CD14-positive monocyte (primary cell): ENCODE measurements at regions not wholly inside any gene's neighbourhood (a gene's known extent, or its start where the extent isn't known, plus 50 kb on each side); places are given as distances from the start of the nearest gene placed in this dataset.

Experiments
- DNase-seq, 3 donors: peaks; one replicate each; pipeline ENCODE4 v3.0.0-alpha.2; 2011 to 2022
- H2AFZ ChIP-seq: 2 replicates; pipeline ENCODE4 v1.6.0; 2012; ENCODE audit warnings: mild to moderate bottlenecking, low read depth, low read length, inconsistent platforms; ENCODE audit not compliant: insufficient read depth, poor library complexity, severe bottlenecking
- H3K27ac ChIP-seq, 2 donors: 1 replicate in 1 of 2; 2 replicates in 1 of 2; pipeline ENCODE4 v1.5.1; 2012 to 2013; ENCODE audit warnings: low read length in 2 of 2, control low read depth in 1 of 2, inconsistent platforms in 1 of 2, low read depth in 1 of 2, mild to moderate bottlenecking in 1 of 2
- H3K27me3 ChIP-seq, 2 donors: one replicate each; pipeline versions ENCODE4 v1.6.0 to v1.6.1; 2011 to 2013; ENCODE audit warnings: low read length in 2 of 2; ENCODE audit not compliant: control insufficient read depth in 2 of 2, insufficient read depth in 2 of 2
- H3K36me3 ChIP-seq, 2 donors: replicated peaks in 1 of 2; 1 replicate in 1 of 2; 2 replicates in 1 of 2; pipeline versions ENCODE4 v1.5.1 to v1.6.1; 2012 to 2013; ENCODE audit warnings: low read length in 2 of 2, control low read depth in 1 of 2, inconsistent platforms in 1 of 2, mild to moderate bottlenecking in 1 of 2; ENCODE audit not compliant: insufficient read depth in 2 of 2, control insufficient read depth in 1 of 2
- H3K4me1 ChIP-seq, 2 donors: 1 replicate in 1 of 2; 2 replicates in 1 of 2; pipeline versions ENCODE4 v1.5.1 to v1.6.1; 2012 to 2013; ENCODE audit warnings: low read length in 2 of 2, control low read depth in 1 of 2, inconsistent platforms in 1 of 2, mild to moderate bottlenecking in 1 of 2, moderate library complexity in 1 of 2; ENCODE audit not compliant: insufficient read depth in 2 of 2, control insufficient read depth in 1 of 2
- H3K4me2 ChIP-seq: replicated peaks from 2 replicates; pipeline ENCODE3; 2012; ENCODE audit warnings: low read length, moderate library complexity, mild to moderate bottlenecking; ENCODE audit not compliant: poor library complexity, severe bottlenecking; ENCODE audit errors: extremely low read depth
- H3K4me3 ChIP-seq, 3 experiments: fragments of 200-600 bp in 1 of 3; sonication (generic) in 1 of 3; replicated peaks in 1 of 3; 1 replicate in 2 of 3; 2 replicates in 1 of 3; pipeline ENCODE4 v1.5.1; 2011 to 2013; ENCODE audit warnings: low read length in 3 of 3, mild to moderate bottlenecking in 3 of 3, control low read depth in 2 of 3, low read depth in 2 of 3, inconsistent platforms in 1 of 3, moderate library complexity in 1 of 3
- H3K79me2 ChIP-seq: 2 replicates; pipeline ENCODE4 v1.6.0; 2012; ENCODE audit warnings: mild to moderate bottlenecking, control low read depth, inconsistent platforms, low read length, moderate library complexity; ENCODE audit not compliant: insufficient read depth
- H3K9ac ChIP-seq: 2 replicates; pipeline ENCODE4 v1.6.0; 2017; ENCODE audit warnings: low read length, mild to moderate bottlenecking; ENCODE audit not compliant: insufficient read depth, poor library complexity, severe bottlenecking
- H3K9me3 ChIP-seq, 2 donors: replicated peaks in 1 of 2; 1 replicate in 1 of 2; 2 replicates in 1 of 2; pipeline versions ENCODE4 v1.5.1 to v1.6.1; 2012 to 2013; ENCODE audit warnings: low read length in 2 of 2, control low read depth in 1 of 2; ENCODE audit not compliant: control insufficient read depth in 1 of 2, insufficient read depth in 1 of 2
- H4K20me1 ChIP-seq: 2 replicates; pipeline ENCODE4 v1.6.0; 2012; ENCODE audit warnings: mild to moderate bottlenecking, low read length, control low read depth, moderate library complexity; ENCODE audit not compliant: insufficient read depth
- H3K27ac Mint-ChIP-seq, 7 donors: one replicate each; pipeline ENCODE4 v1.8.0; 2020; ENCODE audit warnings: mild to moderate bottlenecking in 7 of 7, mixed read lengths in 7 of 7, moderate library complexity in 6 of 7, inconsistent platforms in 2 of 7
- H3K27me3 Mint-ChIP-seq, 3 donors: one replicate each; pipeline ENCODE4 v1.8.0; 2021 to 2022; ENCODE audit warnings: low read depth in 3 of 3, mild to moderate bottlenecking in 3 of 3, mixed read lengths in 3 of 3, moderate library complexity in 3 of 3, inconsistent platforms in 1 of 3
- H3K36me3 Mint-ChIP-seq, 2 donors: one replicate each; pipeline ENCODE4 v1.8.0; 2020; ENCODE audit warnings: mixed read lengths in 2 of 2, inconsistent platforms in 1 of 2, mild to moderate bottlenecking in 1 of 2
- H3K4me1 Mint-ChIP-seq: one replicate; pipeline ENCODE4 v1.8.0; 2020; ENCODE audit warnings: mild to moderate bottlenecking, mixed read lengths
- H3K4me3 Mint-ChIP-seq, 2 donors: one replicate each; pipeline ENCODE4 v1.8.0; 2020; ENCODE audit warnings: mild to moderate bottlenecking in 2 of 2, mixed read lengths in 2 of 2, moderate library complexity in 1 of 2
- H3K9me3 Mint-ChIP-seq, 7 donors: one replicate each; pipeline ENCODE4 v1.8.0; 2020 to 2022; ENCODE audit warnings: mixed read lengths in 7 of 7, mild to moderate bottlenecking in 6 of 7, moderate library complexity in 6 of 7, inconsistent platforms in 2 of 7
- CTCF ChIP-seq: fragments of 200-600 bp; IDR thresholded peaks from one replicate; pipeline ENCODE4 v1.8.0; 2022; ENCODE audit warnings: antibody characterized with exemption, mild to moderate bottlenecking
- WGBS: methylation state at CpG from one replicate; pipeline ENCODE4 v1.1.5; 2013; ENCODE audit warnings: missing lambda C conversion rate; ENCODE audit not compliant: insufficient coverage; 5-methylcytosine and 5-hydroxymethylcytosine counted together
- intact Hi-C, 2 donors: fragments of 100-400 bp; cut with micrococcal nuclease; formaldehyde crosslinking; loops; one replicate each; pipeline versions ENCODE4 v1.15.0 to v1.15.1; 2023

DNA sequence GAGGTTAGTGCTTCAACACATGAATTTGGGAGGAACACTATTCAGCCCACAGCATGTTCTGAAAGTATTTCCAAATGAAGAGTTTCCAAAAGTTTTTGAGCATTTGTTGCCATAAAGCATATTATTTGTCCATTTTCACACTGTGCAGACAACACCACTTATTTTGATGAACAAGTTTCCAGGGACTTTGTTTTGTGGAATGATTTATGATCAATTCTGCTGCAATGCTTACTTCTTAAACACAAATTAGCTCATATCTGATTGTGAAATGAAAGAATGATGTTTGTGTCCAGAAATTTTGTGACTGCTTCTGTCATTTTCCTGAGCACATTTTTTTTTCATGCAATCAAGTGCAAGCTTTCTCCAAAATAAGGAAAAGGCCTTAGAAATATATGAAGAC, 205.3 kb downstream of the RAP2A start:
- H3K4me3 Mint-ChIP-seq, result no peak overlapping the region
- no peaks in the 10 kb centered on the region for H3K4me1 Mint-ChIP-seq

GRCh38 chr13:97640268-97640667, 206.3 kb downstream of the RAP2A start:
- TF ChIP-seq CTCF, result no peak
- H3K36me3 ChIP-seq, result no peaks in the 10 kb centered on the region
- H3K9me3 ChIP-seq, result no peaks in the 10 kb centered on the region
- H2AFZ ChIP-seq, result no peak overlapping the region
- no peaks in the 10 kb centered on the region for H3K4me1 Mint-ChIP-seq
- H3K27ac ChIP-seq, result no peak overlapping the region
- H3K9ac ChIP-seq, result no peak overlapping the region
- intact Hi-C loops, result no loop called here
- H4K20me1 ChIP-seq, result no peaks in the 10 kb centered on the region
- peaks cover 0 to 5% (median 0%) of the 10 kb centered on the region in 7 donors for H3K9me3 Mint-ChIP-seq
- H3K79me2 ChIP-seq, result no peaks in the 10 kb centered on the region
- no peaks in the 10 kb centered on the region for H3K27me3 Mint-ChIP-seq
- H3K27me3 ChIP-seq, result no peaks in the 10 kb centered on the region
- no peak overlapping the region for H3K4me3 Mint-ChIP-seq
- no peak overlapping the region for H3K4me2 ChIP-seq
- H3K4me1 ChIP-seq, result no peaks in the 10 kb centered on the region
- H3K4me3 ChIP-seq, result no peak overlapping the region
- H3K27ac Mint-ChIP-seq, result no peak overlapping the region
- no peak for DNase-seq
- WGBS, result 100% methylated on average over 2 of the region's 2 CpGs
- no peaks in the 10 kb centered on the region for H3K36me3 Mint-ChIP-seq

More for the DNA sequence above, 205.3 kb downstream of the RAP2A start:
- TF ChIP-seq CTCF, result no peak
- Histone ChIP-seq H3K9me3 (peaks cover 0 to 2% of the 10 kb centered on the region in 2 donors), H3K4me3 (no peak overlapping the region), H3K27me3 (no peaks in the 10 kb centered on the region), H3K4me2 (no peak overlapping the region), H2AFZ (no peak overlapping the region), H3K79me2 (no peaks in the 10 kb centered on the region), H3K27ac (no peak overlapping the region), H3K4me1 (no peaks in the 10 kb centered on the region), H4K20me1 (no peaks in the 10 kb centered on the region), H3K36me3 (no peaks in the 10 kb centered on the region), H3K9ac (no peak overlapping the region)
- no peaks in the 10 kb centered on the region for H3K36me3 Mint-ChIP-seq
- DNase-seq, result no peak
- peaks cover 0 to 5% (median 2%) of the 10 kb centered on the region in 7 donors for H3K9me3 Mint-ChIP-seq
- no peaks in the 10 kb centered on the region for H3K27me3 Mint-ChIP-seq
- H3K27ac Mint-ChIP-seq, result no peak overlapping the region
- intact Hi-C loops, result no loop called here
